SK-N-MC (cell line): ENCODE measurements at regions not wholly inside any gene's neighbourhood (a gene's known extent, or its start where the extent isn't known, plus 50 kb on each side); places are given as distances from the start of the nearest gene placed in this dataset.

Source experiments
- EZH2 ChIP-seq: fragments of 200-600 bp; sonication (generic); IDR thresholded peaks from one replicate; pipeline ENCODE4 v1.6.1; 2017; ENCODE audit warnings: antibody characterized with exemption
- POLR2AphosphoS5 ChIP-seq: IDR thresholded peaks from 2 replicates; pipeline ENCODE4 v1.6.1; 2012; ENCODE audit warnings: mild to moderate bottlenecking, low read depth, low read length, borderline replicate concordance

DNA sequence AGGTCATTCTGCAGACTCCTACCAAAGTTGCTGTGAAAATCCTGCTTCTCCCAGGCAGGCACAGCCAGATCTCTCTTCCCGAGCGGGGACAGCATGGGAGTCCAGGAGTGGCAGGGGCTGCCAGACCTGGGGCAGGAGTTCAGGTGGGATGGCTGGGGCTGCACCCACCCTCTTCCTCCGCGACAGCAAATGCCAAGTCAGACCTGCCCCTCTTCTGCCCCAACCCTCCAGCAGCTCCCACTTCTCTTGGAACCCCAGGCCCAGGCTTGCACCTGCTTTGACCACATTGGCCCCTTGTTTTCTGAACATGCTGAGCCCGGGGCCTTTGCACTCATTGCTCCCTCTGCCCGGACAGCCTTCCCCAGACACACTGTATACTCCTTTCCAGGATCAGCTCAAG, 288.2 kb upstream of the HS6ST1 start:
- TF ChIP-seq POLR2AphosphoS5: no peak
- no peak for TF ChIP-seq EZH2
